Epithelial cell of esophagus (primary cell): ENCODE measurements at regions not wholly inside any gene's neighbourhood (a gene's known extent, or its start where the extent isn't known, plus 50 kb on each side); places are given as distances from the start of the nearest gene placed in this dataset.

Experiments
- DNase-seq: peaks from one replicate; pipeline ENCODE4 v3.0.0; 2010; ENCODE audit warnings: low read depth
- H3K4me3 ChIP-seq: 2 replicates; pipeline ENCODE4 v1.5.1; 2011; ENCODE audit warnings: mild to moderate bottlenecking, low read length, control low read depth
- CTCF ChIP-seq: IDR thresholded peaks from 2 replicates; pipeline ENCODE4 v1.5.1; 2011; ENCODE audit warnings: low read depth, mild to moderate bottlenecking, low read length, control low read depth, inconsistent platforms; ENCODE audit not compliant: insufficient read depth; ENCODE audit errors: missing control alignments

- no peak for TF ChIP-seq CTCF
- peak; percentile 33 for DNase-seq
- no peak overlapping the region for H3K4me3 ChIP-seq
Measured at GRCh38 chr9:31608881-31609280, 775.6 kb upstream of the ACO1 start.

- peak; percentile 44 for DNase-seq
- no peak overlapping the region for H3K4me3 ChIP-seq
- no peak for TF ChIP-seq CTCF
Measured at GRCh38 chr9:31612336-31613030, 772.0 kb upstream of the ACO1 start.

GRCh38 chr9:31615966-31616365, 768.5 kb upstream of the ACO1 start:
- DNase-seq: no peak
- TF ChIP-seq CTCF: no peak
- H3K4me3 ChIP-seq: no peak overlapping the region

DNA sequence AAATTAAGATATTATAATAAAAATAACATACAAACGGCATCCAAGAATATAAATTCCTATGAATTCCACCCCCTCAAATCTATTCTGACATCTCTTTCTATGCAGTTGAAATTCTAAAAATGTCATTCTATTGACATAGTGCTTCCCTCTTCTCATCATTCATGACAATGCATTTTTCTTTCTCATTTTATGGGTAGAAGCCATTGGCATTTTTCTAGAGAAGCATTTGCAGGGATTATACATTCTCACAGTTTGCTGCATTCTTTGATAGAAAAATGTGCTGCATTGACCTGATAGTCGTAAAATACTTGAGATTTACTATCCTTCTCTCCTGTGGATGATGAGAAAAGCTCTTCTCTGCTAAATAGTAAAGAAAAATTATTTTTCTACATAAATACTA, 760.9 kb upstream of the ACO1 start:
- no peak for TF ChIP-seq CTCF
- H3K4me3 ChIP-seq: no peak overlapping the region
- no peak for DNase-seq

DNA sequence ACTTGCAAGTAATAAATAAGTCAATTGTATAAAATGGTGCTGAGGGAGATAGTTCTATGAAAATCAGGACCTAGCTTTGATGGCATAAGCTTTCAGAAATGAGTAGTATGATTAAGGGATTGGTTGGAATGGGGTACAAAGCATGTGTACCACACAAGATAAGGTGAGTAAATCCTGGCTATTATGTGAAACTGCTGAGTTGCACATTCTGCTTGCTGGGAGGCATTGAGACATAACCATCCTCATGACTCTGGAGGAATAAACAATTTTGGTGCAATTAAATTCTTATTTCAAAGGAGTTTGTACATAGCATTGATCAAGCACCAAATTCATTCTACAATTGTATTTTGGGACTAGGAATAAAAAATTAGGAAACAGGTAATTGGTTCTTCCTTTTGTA, 755.2 kb upstream of the ACO1 start:
- no peak overlapping the region for H3K4me3 ChIP-seq
- DNase-seq: peak; percentile 19
- no peak for TF ChIP-seq CTCF

GRCh38 chr9:31637265-31637664, 747.2 kb upstream of the ACO1 start:
- DNase-seq: no peak
- TF ChIP-seq CTCF: no peak
- H3K4me3 ChIP-seq: no peak overlapping the region

DNA sequence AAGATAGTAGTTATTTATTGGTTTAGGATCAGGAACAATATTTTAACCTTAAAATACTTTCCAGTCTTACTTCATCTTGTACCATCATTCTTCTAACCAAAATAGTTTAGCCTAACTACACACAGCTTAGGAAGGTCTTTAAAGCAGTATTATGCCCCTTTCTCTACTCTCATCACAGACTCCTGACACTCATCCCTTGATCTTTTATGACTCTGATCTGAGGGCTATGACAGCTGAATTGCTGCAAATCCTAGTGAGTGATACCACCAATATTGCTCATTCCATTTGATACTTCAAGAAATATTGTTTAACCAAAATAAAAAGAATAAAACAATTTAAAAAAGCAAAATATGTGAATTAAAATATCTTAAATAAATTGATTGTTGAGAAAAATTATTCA, 746.6 kb upstream of the ACO1 start:
- no peak for TF ChIP-seq CTCF
- DNase-seq: no peak

More for the DNA sequence above, 746.6 kb upstream of the ACO1 start:
- H3K4me3 ChIP-seq: no peak overlapping the region
